Activated naive CD4-positive, alpha-beta T cell treated with anti-CD3 and anti-CD28 coated beads, Interleukin-2, amount 10 ng/mL, durations not matched to agents 7 days and 5 days (primary cell): ENCODE measurements at regions not wholly inside any gene's neighbourhood (a gene's known extent, or its start where the extent isn't known, plus 50 kb on each side); places are given as distances from the start of the nearest gene placed in this dataset.

ENCODE experiments used
- CTCF ChIA-PET: fragments of 350-600 bp; sonication (Branson Sonifier 250); formaldehyde crosslinking; loops from one replicate; lab custom pipeline; 2021; ENCODE audit warnings: antibody characterized with exemption; lab: Charles Lee
- DNase-seq: peaks from one replicate; pipeline ENCODE4 v3.0.0-alpha.2; 2020
- H3K27ac Mint-ChIP-seq: one replicate; pipeline ENCODE4 v1.8.0; 2021; ENCODE audit warnings: mild to moderate bottlenecking, moderate library complexity, mixed read lengths
- H3K27me3 Mint-ChIP-seq: one replicate; pipeline ENCODE4 v1.8.0; 2021; ENCODE audit warnings: mild to moderate bottlenecking, mixed read lengths
- H3K36me3 Mint-ChIP-seq: one replicate; pipeline ENCODE4 v1.8.0; 2021; ENCODE audit warnings: mixed read lengths
- H3K4me1 Mint-ChIP-seq: one replicate; pipeline ENCODE4 v1.8.0; 2021; ENCODE audit warnings: mixed read lengths
- H3K4me3 Mint-ChIP-seq: one replicate; pipeline ENCODE4 v1.8.0; 2021; ENCODE audit warnings: mild to moderate bottlenecking, moderate library complexity, mixed read lengths
- H3K9me3 Mint-ChIP-seq: one replicate; pipeline ENCODE4 v1.8.0; 2021; ENCODE audit warnings: mixed read lengths

DNA sequence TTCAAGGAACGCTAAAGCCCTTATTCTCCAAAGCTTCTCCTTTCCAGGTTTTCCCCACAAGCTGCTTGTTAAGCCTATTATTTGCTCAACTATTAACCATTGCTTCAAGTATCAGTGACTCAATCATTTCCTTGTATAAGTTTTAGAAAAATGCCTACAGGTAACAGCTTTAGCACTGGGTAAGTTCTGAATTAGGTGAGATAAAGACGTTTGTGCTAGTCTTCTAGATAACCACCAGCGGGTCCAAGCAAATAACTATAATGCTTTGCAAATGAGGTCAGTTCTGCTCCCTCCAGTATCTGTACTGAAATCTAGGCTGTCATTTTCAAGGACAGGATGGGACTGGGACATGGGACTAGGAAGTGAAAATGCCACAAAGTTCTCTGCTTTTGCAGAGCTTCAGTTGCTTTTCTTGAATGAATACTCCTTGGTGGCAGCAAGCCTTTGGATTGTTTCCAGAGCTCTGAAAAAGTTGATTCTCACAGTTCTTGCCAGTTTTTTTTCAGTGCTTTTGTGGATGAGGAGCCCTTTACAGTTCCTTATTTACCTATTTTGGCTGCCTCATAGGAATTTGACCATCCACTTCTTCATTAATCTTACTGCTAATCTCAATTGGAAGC, 1487.7 kb downstream of the EFNB2 start:
- CTCF ChIA-PET: no interaction called here
- H3K27ac Mint-ChIP-seq: no peak overlapping the region
- no peaks in the 10 kb centered on the region for H3K27me3 Mint-ChIP-seq
- no peaks in the 10 kb centered on the region for H3K36me3 Mint-ChIP-seq
- H3K4me3 Mint-ChIP-seq: no peak overlapping the region
- no peak for DNase-seq
- peaks cover 8% of the 10 kb centered on the region for H3K9me3 Mint-ChIP-seq
- no peaks in the 10 kb centered on the region for H3K4me1 Mint-ChIP-seq

- Mint-ChIP-seq H3K27me3 (no peaks in the 10 kb centered on the region), H3K4me3 (no peak overlapping the region), H3K4me1 (no peaks in the 10 kb centered on the region), H3K9me3 (no peaks in the 10 kb centered on the region), H3K36me3 (no peaks in the 10 kb centered on the region), H3K27ac (no peak overlapping the region)
- DNase-seq: no peak
- CTCF ChIA-PET: no interaction called here
Observed at GRCh38 chr13:105037110-105037509, 1498.4 kb downstream of the EFNB2 start.

- Mint-ChIP-seq H3K27ac (no peak overlapping the region), H3K27me3 (no peaks in the 10 kb centered on the region), H3K4me3 (no peak overlapping the region), H3K4me1 (no peaks in the 10 kb centered on the region), H3K9me3 (no peaks in the 10 kb centered on the region), H3K36me3 (no peaks in the 10 kb centered on the region)
- DNase-seq: no peak
- CTCF ChIA-PET: no interaction called here
Observed at GRCh38 chr13:105035092-105035491, 1500.4 kb downstream of the EFNB2 start.

- Mint-ChIP-seq H3K36me3 (no peaks in the 10 kb centered on the region), H3K27ac (no peak overlapping the region), H3K4me3 (no peak overlapping the region), H3K9me3 (no peaks in the 10 kb centered on the region), H3K4me1 (no peaks in the 10 kb centered on the region), H3K27me3 (no peaks in the 10 kb centered on the region)
- CTCF ChIA-PET: no interaction called here
- no peak for DNase-seq
Observed at GRCh38 chr13:105033999-105034398, 1501.5 kb downstream of the EFNB2 start.

GRCh38 chr13:105031306-105031705, 1504.2 kb downstream of the EFNB2 start:
- no peaks in the 10 kb centered on the region for H3K27me3 Mint-ChIP-seq
- no peak for DNase-seq
- no peak overlapping the region for H3K4me3 Mint-ChIP-seq
- CTCF ChIA-PET: no interaction called here
- no peaks in the 10 kb centered on the region for H3K9me3 Mint-ChIP-seq
- H3K4me1 Mint-ChIP-seq: no peaks in the 10 kb centered on the region
- no peaks in the 10 kb centered on the region for H3K36me3 Mint-ChIP-seq
- H3K27ac Mint-ChIP-seq: no peak overlapping the region

GRCh38 chr13:105030851-105031250, 1504.6 kb downstream of the EFNB2 start:
- Mint-ChIP-seq H3K4me1 (no peaks in the 10 kb centered on the region), H3K4me3 (no peak overlapping the region), H3K27me3 (no peaks in the 10 kb centered on the region), H3K27ac (no peak overlapping the region), H3K36me3 (no peaks in the 10 kb centered on the region), H3K9me3 (no peaks in the 10 kb centered on the region)
- DNase-seq: no peak
- CTCF ChIA-PET: no interaction called here

GRCh38 chr13:105019073-105019472, 1516.4 kb downstream of the EFNB2 start:
- no peaks in the 10 kb centered on the region for H3K27me3 Mint-ChIP-seq

GRCh38 chr13:105016266-105016665, 1519.2 kb downstream of the EFNB2 start:
- H3K4me1 Mint-ChIP-seq: no peaks in the 10 kb centered on the region
- H3K27me3 Mint-ChIP-seq: no peaks in the 10 kb centered on the region
- no peak for DNase-seq
- H3K36me3 Mint-ChIP-seq: no peaks in the 10 kb centered on the region
- peaks cover 2% of the 10 kb centered on the region for H3K9me3 Mint-ChIP-seq
- H3K27ac Mint-ChIP-seq: no peak overlapping the region
- H3K4me3 Mint-ChIP-seq: no peak overlapping the region
- CTCF ChIA-PET: no interaction called here

More at GRCh38 chr13:105019073-105019472, 1516.4 kb downstream of the EFNB2 start:
- H3K4me1 Mint-ChIP-seq: no peaks in the 10 kb centered on the region
- H3K27ac Mint-ChIP-seq: no peak overlapping the region
- H3K9me3 Mint-ChIP-seq: peaks cover 2% of the 10 kb centered on the region
- no peak overlapping the region for H3K4me3 Mint-ChIP-seq
- CTCF ChIA-PET: no interaction called here
- no peak for DNase-seq
- H3K36me3 Mint-ChIP-seq: no peaks in the 10 kb centered on the region

DNA sequence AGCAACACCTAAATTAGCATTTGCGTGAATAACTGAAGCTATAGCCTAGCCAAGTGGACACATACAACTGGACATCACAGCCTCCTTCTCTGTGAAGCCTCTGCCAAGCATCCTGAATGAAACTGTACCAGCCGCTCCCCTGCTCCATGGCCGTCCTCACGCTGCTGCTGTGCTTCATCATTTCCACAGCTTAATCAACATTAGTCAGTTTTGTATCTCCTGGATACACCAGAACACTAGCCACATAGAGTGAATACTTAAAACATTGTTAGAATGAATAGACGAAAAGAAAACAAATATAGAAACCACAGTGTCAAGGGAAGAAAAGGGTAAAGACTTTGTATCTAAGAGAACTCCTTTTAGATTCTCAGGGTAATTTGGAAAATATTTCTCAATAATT, 1526.9 kb downstream of the EFNB2 start:
- Mint-ChIP-seq H3K27me3 (no peaks in the 10 kb centered on the region), H3K4me3 (no peak overlapping the region), H3K9me3 (no peaks in the 10 kb centered on the region), H3K36me3 (no peaks in the 10 kb centered on the region), H3K4me1 (no peaks in the 10 kb centered on the region), H3K27ac (no peak overlapping the region)
- CTCF ChIA-PET: no interaction called here
- DNase-seq: no peak

DNA sequence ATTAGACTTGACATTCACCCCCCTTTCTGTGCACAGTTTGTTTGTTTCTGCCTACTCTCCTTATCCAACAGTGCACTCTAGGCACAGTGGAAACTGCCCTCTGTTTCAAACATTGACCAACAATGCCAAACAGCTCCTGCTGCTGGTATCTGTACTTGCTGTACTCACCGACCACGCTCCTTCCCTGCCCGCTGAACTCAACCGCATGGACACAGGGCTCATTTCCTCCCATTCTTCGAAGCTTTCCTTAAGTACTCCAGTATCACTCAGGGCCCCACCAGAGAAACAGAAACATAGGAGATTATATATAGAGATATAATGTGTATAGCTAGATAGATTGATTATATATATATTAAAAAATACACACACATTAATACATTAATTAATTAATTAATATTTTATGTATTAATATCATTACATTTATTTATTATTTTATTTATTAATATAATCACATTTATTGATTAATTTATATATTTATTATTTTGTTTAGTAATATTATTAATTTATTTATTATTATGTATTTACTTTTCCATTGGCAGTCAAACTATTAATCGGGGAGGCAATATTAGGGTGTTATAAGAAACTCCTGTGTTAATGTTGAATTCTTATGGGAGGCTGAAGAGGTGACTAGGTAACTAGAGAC, 1528.2 kb downstream of the EFNB2 start:
- H3K4me1 Mint-ChIP-seq: no peaks in the 10 kb centered on the region
- no peak overlapping the region for H3K4me3 Mint-ChIP-seq
- no peak for DNase-seq
- H3K36me3 Mint-ChIP-seq: no peaks in the 10 kb centered on the region
- H3K9me3 Mint-ChIP-seq: no peaks in the 10 kb centered on the region
- no peak overlapping the region for H3K27ac Mint-ChIP-seq
- H3K27me3 Mint-ChIP-seq: no peaks in the 10 kb centered on the region
- CTCF ChIA-PET: no interaction called here

- Mint-ChIP-seq H3K27ac (no peak overlapping the region), H3K27me3 (no peaks in the 10 kb centered on the region), H3K36me3 (no peaks in the 10 kb centered on the region), H3K9me3 (no peaks in the 10 kb centered on the region), H3K4me1 (no peaks in the 10 kb centered on the region), H3K4me3 (no peak overlapping the region)
- no peak for DNase-seq
- CTCF ChIA-PET: no interaction called here
Observed at GRCh38 chr13:104996022-104996421, 1539.4 kb downstream of the EFNB2 start.

GRCh38 chr13:104993708-104994107, 1541.8 kb downstream of the EFNB2 start:
- Mint-ChIP-seq H3K4me1 (no peaks in the 10 kb centered on the region), H3K4me3 (no peak overlapping the region), H3K36me3 (no peaks in the 10 kb centered on the region), H3K27ac (no peak overlapping the region), H3K9me3 (no peaks in the 10 kb centered on the region), H3K27me3 (no peaks in the 10 kb centered on the region)
- CTCF ChIA-PET: interaction anchor here (1.1 kb wide), 1 partner anchor 9 kb away, joined by 3 read pairs; no protein-coding TSS in a partner anchor
- no peak for DNase-seq

- H3K4me1 Mint-ChIP-seq: peaks cover 18% of the 10 kb centered on the region
- DNase-seq: no peak
- H3K4me3 Mint-ChIP-seq: no peak overlapping the region
- H3K27ac Mint-ChIP-seq: no peak overlapping the region
- H3K9me3 Mint-ChIP-seq: no peaks in the 10 kb centered on the region
- H3K36me3 Mint-ChIP-seq: no peaks in the 10 kb centered on the region
- H3K27me3 Mint-ChIP-seq: no peaks in the 10 kb centered on the region
- CTCF ChIA-PET: no interaction called here
Observed at GRCh38 chr13:104987621-104988020, 1547.8 kb downstream of the EFNB2 start.

DNA sequence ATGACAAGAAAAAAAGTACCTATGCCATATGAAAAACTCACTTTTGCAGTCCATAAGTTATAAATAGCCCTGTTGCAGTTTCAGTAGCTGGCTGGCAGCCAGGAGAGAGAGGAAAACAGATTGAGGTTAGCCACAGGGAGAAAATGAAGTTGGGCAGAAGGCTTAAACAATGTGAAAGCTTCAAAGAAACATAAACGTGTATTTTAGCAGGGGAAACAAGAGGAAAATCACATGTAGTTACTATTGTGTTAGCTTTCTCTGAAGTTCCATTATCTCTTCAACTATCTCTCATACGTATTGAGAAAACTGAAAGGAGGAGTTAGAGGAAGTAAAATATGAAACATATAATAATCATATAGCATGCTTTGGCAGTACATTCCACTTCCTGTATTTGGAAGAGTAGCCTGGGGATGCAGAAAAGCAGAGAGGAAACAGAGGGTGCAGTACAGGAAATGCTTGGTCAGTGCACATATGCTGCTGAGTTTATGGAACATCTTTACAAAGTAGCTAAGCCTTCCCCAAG, 1551.1 kb downstream of the EFNB2 start:
- CTCF ChIA-PET: interaction anchor here (0.8 kb wide), 1 partner anchor 9 kb away, joined by 3 read pairs; no protein-coding TSS in a partner anchor
- H3K4me1 Mint-ChIP-seq: peaks cover 18% of the 10 kb centered on the region
- H3K36me3 Mint-ChIP-seq: no peaks in the 10 kb centered on the region
- H3K27me3 Mint-ChIP-seq: no peaks in the 10 kb centered on the region
- peak overlapping the region; percentile 77 for H3K27ac Mint-ChIP-seq
- H3K9me3 Mint-ChIP-seq: no peaks in the 10 kb centered on the region
- peak overlapping the region; percentile 34 for H3K4me3 Mint-ChIP-seq
- peak; percentile 46 for DNase-seq

DNA sequence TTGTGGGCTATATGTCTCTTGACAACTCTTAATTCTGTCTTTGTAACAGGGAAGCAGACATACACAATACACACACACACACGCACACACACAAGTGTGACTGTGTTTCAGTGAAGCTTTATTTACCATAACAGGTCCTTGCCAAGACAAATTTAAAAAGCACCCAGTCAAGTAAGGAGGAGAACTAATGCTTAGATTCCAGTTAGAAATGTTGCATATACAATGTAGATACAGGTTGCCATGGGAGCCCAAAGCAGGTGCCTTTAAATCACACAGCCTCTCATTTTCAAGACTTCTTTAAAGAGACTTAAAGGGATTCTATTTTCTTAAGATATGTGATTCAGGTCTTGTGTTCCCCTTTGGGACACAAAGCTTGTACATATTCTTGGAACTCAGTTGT, 1551.9 kb downstream of the EFNB2 start:
- H3K27me3 Mint-ChIP-seq: no peaks in the 10 kb centered on the region
- no peak overlapping the region for H3K4me3 Mint-ChIP-seq
- H3K27ac Mint-ChIP-seq: no peak overlapping the region
- H3K9me3 Mint-ChIP-seq: no peaks in the 10 kb centered on the region
- CTCF ChIA-PET: no interaction called here
- peaks cover 18% of the 10 kb centered on the region for H3K4me1 Mint-ChIP-seq
- DNase-seq: no peak
- H3K36me3 Mint-ChIP-seq: no peaks in the 10 kb centered on the region
